GM12873 (cell line): ENCODE measurements at regions not wholly inside any gene's neighbourhood (a gene's known extent, or its start where the extent isn't known, plus 50 kb on each side); places are given as distances from the start of the nearest gene placed in this dataset.

ENCODE experiments used
- TF ChIP-seq, protein P1 (sequence below): IDR thresholded peaks from 2 replicates; pipeline ENCODE4 v1.5.1; 2012; ENCODE audit warnings: low read depth, mild to moderate bottlenecking, moderate library complexity, low read length, control low read depth; ENCODE audit not compliant: insufficient read depth; ENCODE audit errors: missing control alignments

DNA sequence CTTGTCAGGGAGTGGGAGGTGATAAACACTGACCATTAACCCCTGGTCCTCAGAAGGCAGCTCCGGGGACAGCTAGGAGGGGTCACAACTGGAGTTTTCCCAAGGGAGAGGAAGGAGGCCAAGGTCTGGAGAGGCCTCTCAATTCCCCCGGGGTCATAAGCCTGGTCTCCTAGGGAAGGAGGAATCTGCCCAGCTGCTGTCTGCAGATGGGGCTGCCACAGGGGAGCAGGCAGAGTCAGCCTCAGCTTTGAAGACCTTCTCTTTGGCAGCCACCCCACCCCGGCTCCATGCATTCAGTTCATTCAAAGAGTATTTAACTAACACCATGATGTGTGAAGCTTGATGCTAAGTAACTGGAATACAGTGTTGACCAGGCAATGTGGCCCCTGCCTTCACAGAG lies 74.6 kb upstream of the HSPA9 start:
- TF ChIP-seq, protein P1, sequence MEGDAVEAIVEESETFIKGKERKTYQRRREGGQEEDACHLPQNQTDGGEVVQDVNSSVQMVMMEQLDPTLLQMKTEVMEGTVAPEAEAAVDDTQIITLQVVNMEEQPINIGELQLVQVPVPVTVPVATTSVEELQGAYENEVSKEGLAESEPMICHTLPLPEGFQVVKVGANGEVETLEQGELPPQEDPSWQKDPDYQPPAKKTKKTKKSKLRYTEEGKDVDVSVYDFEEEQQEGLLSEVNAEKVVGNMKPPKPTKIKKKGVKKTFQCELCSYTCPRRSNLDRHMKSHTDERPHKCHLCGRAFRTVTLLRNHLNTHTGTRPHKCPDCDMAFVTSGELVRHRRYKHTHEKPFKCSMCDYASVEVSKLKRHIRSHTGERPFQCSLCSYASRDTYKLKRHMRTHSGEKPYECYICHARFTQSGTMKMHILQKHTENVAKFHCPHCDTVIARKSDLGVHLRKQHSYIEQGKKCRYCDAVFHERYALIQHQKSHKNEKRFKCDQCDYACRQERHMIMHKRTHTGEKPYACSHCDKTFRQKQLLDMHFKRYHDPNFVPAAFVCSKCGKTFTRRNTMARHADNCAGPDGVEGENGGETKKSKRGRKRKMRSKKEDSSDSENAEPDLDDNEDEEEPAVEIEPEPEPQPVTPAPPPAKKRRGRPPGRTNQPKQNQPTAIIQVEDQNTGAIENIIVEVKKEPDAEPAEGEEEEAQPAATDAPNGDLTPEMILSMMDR = no peak

DNA sequence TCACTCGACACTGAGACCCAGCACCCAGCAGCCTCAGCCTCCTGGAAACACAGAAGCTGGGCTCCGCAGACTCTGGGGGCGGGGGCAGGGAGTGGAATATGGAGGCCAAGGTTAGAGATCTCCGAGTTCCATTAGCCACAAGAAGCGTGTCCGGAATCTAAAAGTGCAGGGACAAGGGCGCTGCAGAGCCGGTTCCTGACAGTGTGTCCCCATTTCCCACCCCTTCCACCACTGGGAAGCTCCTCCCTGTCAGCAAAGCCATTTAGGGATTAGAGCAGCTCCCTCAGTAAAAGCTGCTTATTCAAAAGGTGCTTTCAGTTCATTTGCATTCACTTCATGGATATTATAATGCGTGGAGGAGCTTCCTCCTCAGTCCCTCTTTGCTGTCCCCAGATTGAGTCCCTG lies 74.1 kb upstream of the HSPA9 start:
- TF ChIP-seq, protein P1 = no peak

DNA sequence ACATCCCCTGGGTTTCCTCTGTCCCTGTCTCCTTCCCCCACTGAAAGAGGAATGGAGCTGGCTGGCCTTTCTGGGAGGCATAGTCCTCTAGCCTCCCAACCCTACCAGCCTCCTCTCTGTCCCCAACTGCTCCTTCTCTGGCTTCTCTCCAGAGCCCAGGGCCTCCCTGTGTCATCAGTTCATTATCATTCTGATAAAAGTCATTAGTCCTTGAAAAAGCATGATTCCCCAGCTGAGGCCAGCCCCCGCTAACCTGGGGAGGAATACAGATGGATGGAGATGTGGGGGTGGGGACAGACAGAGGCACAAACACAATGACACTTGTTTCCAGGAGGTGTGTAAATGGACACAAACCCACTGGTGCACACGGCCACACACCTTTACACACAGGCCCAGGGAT lies 73.6 kb upstream of the HSPA9 start:
- TF ChIP-seq, protein P1 = no peak

DNA sequence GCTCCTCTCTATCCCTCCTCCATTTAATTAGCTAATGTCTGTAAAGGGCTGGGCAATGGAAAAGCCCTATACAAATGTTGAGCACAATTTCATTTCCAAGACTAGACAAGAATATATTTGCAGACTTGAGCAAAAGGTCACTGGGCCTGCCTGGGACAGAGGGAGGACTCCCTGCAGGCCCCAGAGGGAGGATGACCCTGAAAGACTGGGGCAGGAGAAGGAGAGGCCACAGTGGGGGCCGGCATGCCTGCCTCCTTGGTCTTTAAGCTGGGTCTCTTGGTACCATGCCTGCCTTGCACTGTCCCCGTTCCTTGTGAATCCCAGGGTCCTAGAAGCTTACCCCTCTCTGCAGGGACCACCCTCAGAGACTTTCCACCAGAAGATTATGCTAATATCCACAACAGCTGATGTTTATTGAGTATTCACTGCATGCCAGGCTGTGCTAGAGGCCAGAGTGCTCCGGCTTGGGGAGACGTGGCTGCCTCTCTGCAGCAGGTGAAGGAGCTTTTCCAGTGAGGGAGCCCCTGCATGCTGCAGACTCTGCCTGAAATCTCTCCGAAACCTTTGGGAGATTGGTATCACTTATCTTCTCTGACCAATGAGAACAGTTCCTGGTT lies 72.7 kb upstream of the HSPA9 start:
- TF ChIP-seq, protein P1 = no peak

DNA sequence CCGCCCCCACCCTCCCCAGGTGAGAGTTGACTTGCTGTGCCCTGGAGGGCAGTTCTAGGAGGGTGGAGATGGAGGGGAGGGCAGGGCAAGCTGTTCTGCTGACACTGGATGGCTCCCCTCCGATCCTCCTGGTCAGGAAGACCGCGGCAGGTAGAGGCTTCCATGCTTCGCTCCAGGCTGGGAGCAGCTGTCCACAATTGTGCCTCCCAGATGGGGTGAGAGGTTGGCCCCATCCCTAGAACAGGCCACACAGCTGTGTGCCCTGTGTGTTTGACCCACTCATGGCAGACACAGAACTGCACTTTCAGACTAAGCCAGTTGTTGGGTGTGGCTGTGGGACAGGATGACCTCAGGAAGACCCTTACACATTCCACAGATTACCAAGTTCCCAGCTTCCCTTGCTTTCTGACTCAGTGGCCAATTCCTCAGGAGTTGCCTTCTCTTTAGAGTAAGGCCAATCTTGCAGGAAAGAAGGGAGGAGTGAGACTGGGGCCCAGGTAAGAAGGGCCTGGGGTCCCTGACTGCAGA lies 72.1 kb upstream of the HSPA9 start:
- TF ChIP-seq, protein P1 = no peak

DNA sequence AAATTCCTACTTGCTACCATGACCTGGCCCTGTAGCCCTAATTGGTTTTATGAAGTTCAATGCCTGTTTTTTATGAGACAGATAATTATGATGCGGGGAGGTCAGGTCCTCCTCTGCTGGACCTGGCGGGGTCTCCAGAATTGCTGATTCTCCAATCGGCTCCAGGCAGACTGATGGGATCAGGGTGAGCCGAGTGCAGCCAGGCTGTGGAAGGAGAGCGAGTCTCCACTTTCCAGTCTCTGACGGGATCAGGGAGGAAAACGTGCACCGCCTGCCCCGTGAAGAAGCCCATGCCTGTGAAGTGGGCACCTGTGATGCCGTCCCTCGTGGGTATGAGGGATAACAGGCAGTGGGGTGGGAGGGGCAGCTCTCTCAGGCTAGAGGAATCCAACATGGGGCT lies 71.5 kb upstream of the HSPA9 start:
- TF ChIP-seq, protein P1 = no peak

DNA sequence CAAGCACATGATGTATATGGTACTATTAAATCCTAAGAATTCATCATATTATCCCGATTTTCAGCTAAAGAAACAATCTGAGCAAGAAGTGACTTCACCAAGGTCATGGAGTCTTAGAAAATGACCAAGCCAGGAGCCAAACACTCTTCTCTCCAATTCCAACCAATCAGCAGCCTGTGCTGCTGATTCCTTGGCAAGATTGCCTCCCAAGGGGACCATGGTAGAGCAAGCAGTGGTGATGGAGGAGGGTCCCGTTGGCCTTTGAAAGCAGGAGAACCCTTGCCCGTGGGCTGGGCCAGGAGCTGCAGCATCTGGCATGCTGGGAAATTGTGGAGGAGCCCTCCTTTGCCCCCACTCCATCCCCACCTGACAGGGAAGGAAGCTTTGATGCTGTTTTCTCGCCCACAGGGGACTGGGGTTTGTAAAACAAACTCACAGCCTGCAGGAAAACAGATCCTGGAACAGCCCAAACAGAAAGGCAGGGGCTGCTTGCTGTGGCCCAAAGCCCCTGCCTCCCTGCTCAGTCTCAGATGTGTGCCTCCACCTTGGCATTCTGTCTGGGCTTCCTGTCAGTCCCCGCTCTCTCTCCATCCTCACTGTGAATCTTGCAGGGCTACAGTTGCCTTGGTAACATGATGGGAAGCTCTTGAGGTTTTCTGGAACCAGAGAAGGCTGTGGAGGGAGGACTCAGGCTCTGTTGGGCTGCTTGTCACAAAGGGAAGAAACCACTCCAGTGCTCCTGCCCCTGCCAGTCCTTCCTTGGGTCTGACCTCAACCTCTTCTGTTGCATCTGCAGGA lies 70.8 kb upstream of the HSPA9 start:
- TF ChIP-seq, protein P1 = no peak
